NCI-H1694 (cell line): ENCODE measurements at regions not wholly inside any gene's neighbourhood (a gene's known extent, or its start where the extent isn't known, plus 50 kb on each side); places are given as distances from the start of the nearest gene placed in this dataset.

Source experiments
- DNase-seq: peaks from one replicate; lab custom pipeline; 2025; lab: John Stamatoyannopoulos, UW

GRCh38 chr3:31456373-31456772 is 76.4 kb upstream of the STT3B start:
- no peak for DNase-seq

DNA sequence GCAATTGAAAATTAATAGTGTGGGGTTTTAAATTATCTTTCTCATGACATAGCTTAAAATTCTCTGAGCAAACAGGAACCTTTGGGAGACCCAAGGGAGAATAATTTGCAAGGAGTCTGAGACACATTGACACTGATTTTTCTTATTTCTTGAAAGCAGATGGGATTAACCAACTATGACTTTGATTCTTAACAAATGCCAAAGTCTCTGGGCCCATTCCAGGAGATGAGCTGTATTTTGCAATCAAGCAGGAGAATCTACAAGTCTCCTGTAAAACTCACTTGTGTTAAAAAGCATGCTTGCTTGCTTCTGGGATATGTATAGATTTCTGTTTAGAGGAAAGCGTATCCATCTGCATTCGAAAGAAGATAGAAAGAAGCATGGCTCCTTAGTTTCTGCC is 71.3 kb upstream of the STT3B start:
- no peak for DNase-seq

DNA sequence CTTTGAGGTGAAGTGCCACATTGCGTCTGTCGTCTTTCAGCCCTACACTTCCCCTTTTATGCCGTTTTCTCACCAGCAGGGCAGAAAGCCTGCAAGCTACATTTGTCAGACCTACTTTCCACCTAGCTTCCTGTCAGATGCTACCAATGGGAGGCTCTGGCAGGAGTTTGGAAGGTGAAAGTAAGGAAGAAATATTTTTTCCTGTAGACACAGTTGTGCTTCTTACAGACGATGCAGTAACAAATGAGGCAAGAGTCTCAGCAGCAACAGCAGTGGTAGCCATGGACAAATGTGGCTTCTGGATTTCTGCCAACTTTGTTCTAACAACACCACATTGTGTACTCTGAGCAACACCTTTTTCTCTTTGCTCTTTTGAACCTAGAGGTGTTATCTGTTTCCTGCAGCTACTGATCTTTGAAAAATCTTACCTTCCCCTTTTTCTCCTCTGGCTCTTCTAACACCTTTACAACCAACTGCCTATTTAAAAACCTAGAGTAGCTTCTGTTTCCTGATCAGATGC is 70.6 kb upstream of the STT3B start:
- no peak for DNase-seq

DNA sequence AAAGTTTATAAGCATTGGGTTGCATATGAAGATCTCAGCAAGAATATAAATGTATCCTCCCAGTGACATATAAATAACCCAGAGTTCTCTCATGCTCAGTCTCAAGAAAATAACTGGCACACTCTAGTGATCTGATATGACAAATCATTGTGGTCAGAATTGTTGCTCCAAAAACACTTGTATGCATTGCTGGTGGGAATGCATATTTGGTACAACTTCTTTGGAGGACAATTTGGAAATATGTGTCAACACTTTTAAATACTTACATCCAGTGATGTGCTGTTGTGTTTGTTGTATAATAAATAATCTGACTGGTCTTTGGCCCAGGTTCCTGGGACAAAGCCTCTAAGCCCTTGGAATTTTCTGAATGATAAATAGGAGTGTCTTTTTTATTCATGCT is 66.7 kb upstream of the STT3B start:
- DNase-seq: no peak

GRCh38 chr3:31466866-31467265 is 65.9 kb upstream of the STT3B start:
- no peak for DNase-seq

DNA sequence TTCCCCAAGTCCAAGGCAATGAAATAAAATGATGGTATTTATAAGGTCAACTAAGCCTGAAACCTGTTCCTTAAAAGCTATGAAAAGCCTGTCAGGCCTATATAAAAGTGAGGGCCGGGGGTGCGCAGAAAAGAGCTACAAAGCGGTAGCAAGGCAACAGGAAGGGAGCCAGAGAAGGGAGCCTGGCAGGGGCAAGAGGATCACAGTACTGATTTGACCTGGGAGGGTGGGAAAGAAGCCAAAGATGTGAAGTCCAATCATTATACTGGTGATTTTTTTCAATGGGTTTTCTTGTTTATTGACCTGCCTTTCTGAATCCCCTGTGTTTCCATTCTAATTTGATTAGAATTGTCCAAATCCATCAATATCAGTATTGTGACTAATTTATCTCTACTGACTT is 64.3 kb upstream of the STT3B start:
- DNase-seq: no peak

DNA sequence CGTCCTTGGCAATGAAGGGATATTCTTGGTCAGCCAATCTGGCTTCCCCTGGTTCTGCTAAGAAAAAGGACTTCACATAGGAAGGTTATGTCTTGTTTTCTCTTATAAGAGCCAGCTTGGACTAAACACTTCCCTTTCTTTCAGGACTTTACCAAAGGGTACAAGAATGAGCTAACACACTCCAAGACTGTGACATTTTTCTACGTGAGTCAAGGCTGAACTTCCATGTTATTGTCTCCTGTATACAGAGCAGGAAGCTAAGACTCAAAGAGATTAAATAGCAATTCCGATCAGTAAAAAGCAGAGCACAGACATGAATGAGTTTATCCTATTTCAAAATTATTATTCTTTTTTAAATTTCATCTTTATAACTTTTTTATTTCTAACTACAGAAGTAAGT is 63.3 kb upstream of the STT3B start:
- DNase-seq: no peak

DNA sequence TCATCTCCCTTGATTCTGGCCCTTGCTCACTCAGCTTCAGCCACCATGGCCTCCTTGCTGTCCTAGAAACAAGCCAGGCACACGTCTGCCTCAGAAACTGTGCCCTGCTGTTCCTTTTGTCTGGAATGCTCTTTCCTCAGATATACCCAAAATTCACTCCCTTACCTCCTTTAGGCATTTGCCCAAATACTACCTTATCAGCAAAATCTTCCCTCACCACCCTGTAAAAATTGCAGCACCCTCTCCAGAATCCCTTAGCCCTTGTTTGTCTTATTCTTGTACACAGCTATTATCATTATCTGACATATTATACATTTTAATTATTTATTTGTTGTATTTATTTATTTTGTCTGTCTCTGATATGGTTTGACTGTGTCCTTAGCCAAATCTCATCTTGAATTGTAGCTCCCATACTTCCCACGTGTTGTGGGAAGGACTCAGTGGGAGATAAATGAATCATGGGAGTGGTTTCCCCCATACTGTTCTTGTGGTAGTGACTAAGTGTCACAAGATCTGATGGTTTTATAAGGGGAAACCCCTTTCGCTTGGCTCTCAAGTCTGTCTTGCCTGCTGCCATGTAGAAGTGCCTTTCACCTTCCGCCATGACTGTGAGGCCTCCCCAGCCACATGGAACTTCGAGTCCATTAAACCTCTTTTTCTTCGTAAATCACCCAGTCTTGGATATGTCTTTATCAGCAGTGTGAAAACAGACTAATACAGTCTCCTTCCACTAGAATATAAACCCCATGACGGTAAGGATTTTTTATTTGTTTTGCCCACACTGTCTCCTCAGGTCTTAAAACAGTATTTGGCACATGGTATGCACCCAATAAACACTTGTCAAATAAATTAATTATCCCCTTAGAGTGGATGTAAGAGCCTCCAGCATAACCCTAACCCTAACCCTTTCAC is 60.0 kb upstream of the STT3B start:
- no peak for DNase-seq

DNA sequence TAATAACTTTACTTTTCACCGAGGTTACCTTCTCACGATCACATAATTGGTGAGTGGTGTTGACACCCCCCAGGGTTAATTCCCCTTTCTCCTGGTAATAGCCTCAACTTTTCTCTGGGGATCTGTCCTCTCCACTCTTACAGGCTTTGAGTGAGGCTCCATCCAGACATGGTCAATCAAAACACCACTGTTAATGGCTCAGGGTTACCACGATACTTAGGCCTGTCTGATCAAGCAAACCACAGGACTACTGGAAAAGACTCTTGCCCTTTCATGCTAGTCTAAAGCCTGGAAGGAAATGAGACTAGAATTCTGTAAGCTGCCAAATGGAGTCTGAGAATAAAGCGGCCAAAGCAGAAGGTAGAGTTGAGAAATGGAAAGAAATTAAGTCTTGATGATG is 56.5 kb upstream of the STT3B start:
- no peak for DNase-seq

- no peak for DNase-seq
Measured at GRCh38 chr3:31479431-31479830, 53.3 kb upstream of the STT3B start.

DNA sequence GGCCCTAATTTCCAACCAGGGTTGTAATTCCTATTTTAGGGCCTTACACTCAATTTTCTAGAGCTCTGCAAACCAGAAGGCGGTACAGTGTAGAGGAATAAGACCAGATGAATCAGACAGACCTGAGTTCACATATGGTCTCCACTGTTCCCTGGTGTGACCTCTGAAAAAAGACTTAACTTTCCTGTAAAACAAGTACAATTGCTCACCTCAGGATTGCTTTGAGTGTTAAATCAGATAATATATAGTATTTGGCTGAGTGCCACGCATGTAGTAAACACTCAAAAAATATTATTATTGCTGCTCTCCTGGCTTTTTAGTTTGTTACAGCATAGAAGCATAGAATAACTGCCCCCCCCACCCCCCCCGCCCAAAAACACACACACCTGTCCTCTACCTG is 51.0 kb upstream of the STT3B start:
- DNase-seq: no peak

DNA sequence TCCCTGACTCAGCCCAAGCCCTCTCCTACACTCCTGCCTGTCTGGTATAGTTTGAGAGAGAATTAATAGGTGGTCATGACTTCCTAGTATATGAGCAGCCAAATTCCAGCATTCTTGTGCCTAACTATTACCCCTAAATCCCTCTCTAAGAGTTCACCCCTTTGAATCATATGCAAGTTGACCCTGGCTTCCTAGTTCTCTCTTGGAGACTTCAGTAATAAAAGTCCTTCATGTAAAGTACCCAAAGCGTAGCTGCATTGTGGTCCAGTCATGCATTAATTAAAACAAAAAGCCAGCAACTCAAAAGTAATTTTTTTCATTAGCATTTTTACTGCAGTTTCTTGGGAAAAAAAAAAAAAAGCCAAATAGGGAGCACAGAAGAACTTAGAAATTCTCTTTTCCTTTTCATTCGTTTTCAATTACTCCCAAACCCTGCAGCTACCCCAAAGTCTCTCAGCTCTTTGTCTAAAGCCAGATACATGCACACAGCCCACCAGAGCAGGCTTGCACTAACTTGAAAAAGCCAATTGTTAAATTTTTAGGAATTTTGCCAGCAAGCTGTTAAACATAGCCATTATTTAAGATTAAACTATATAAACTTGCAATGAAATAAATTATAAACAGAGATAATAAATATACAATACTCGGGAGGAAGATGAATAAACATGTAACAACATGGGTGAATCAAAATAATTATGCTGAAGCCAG is 50.1 kb upstream of the STT3B start:
- no peak for DNase-seq
